IMR-90 (cell line): ENCODE measurements at regions not wholly inside any gene's neighbourhood (a gene's known extent, or its start where the extent isn't known, plus 50 kb on each side); places are given as distances from the start of the nearest gene placed in this dataset.

ENCODE experiments used
- ATAC-seq: fragments of 200-7000 bp; cut with Tn5 transposase; 2 replicates; pipeline ENCODE4 v1.9.1; 2020; ENCODE audit warnings: low read depth, mild to moderate bottlenecking, moderate library complexity
- BruUV-seq: library from RNA; stranded (reverse); fragments of 400-500 nt; replicated peaks from 2 replicates; lab custom pipeline; 2021; lab: Mats Ljungman, UMichigan
- CTCF ChIA-PET: fragments of 300-600 bp; formaldehyde crosslinking; extraction: SDS; loops from one replicate; lab custom pipeline; 2021; ENCODE audit warnings: antibody characterized with exemption; lab: Yijun Ruan, JAX
- POLR2A ChIA-PET: fragments of 300-600 bp; sonication (Branson Sonifier 250); formaldehyde crosslinking; loops from one replicate; lab custom pipeline; 2022; ENCODE audit warnings: antibody characterized with exemption; ENCODE audit not compliant: unreplicated experiment; lab: Charles Lee
- DNase-seq: peaks from one replicate; pipeline ENCODE4 v3.0.0; 2013
- H2AFZ ChIP-seq: replicated peaks from 2 replicates; pipeline ENCODE3; 2013; ENCODE audit warnings: low read length, mild to moderate bottlenecking; ENCODE audit not compliant: poor library complexity
- H2AK5ac ChIP-seq: 2 replicates; pipeline ENCODE4 v1.6.1; 2013; ENCODE audit warnings: low read depth, low read length, inconsistent platforms
- H2AK9ac ChIP-seq: replicated peaks from 2 replicates; pipeline ENCODE3; 2013; ENCODE audit warnings: mild to moderate bottlenecking, low read depth, low read length, moderate library complexity; ENCODE audit not compliant: poor library complexity
- H2BK120ac ChIP-seq: 2 replicates; pipeline ENCODE4 v1.6.1; 2013; ENCODE audit warnings: low read depth, low read length, inconsistent platforms
- H2BK15ac ChIP-seq: 3 replicates; pipeline ENCODE4 v1.6.1; 2013; ENCODE audit warnings: low read depth, low read length, inconsistent platforms
- H2BK20ac ChIP-seq: 2 replicates; pipeline ENCODE4 v1.6.1; 2013; ENCODE audit warnings: low read depth, mild to moderate bottlenecking, inconsistent platforms, low read length, moderate library complexity
- H2BK5ac ChIP-seq: 2 replicates; pipeline ENCODE4 v1.6.1; 2013; ENCODE audit warnings: mild to moderate bottlenecking, low read depth, low read length, inconsistent platforms; ENCODE audit not compliant: poor library complexity, severe bottlenecking
- H3K14ac ChIP-seq: replicated peaks from 2 replicates; pipeline ENCODE4 v1.6.1; 2013; ENCODE audit warnings: low read depth, low read length, inconsistent platforms
- H3K18ac ChIP-seq: 2 replicates; pipeline ENCODE4 v1.6.1; 2013; ENCODE audit warnings: low read depth, low read length, control low read depth
- H3K23ac ChIP-seq: 2 replicates; pipeline ENCODE4 v1.6.1; 2013; ENCODE audit warnings: low read depth, low read length, inconsistent platforms
- H3K27ac ChIP-seq: 2 replicates; pipeline ENCODE4 v1.5.1; 2013; ENCODE audit warnings: mild to moderate bottlenecking, control low read depth, low read length; ENCODE audit not compliant: insufficient read depth
- H3K27me3 ChIP-seq: 2 replicates; pipeline ENCODE4 v1.6.1; 2013; ENCODE audit warnings: low read length; ENCODE audit not compliant: control insufficient read depth, insufficient read depth
- H3K36me3 ChIP-seq: 2 replicates; pipeline ENCODE4 v1.6.1; 2013; ENCODE audit warnings: low read length, mixed read lengths; ENCODE audit not compliant: control insufficient read depth, insufficient read depth
- H3K4ac ChIP-seq: 2 replicates; pipeline ENCODE4 v1.6.1; 2013; ENCODE audit warnings: low read depth, low read length, inconsistent platforms
- H3K4me1 ChIP-seq: 2 replicates; pipeline ENCODE4 v1.6.1; 2013; ENCODE audit warnings: low read length, mixed read lengths; ENCODE audit not compliant: control insufficient read depth, insufficient read depth
- H3K4me2 ChIP-seq: 2 replicates; pipeline ENCODE4 v1.6.1; 2013; ENCODE audit warnings: low read depth, mild to moderate bottlenecking, control low read depth, low read length, moderate library complexity
- H3K4me3 ChIP-seq: 2 replicates; pipeline ENCODE4 v1.5.1; 2013; ENCODE audit warnings: low read depth, mild to moderate bottlenecking, control low read depth, low read length, moderate library complexity; ENCODE audit not compliant: insufficient read depth
- H3K56ac ChIP-seq: 2 replicates; pipeline ENCODE4 v1.6.1; 2013; ENCODE audit warnings: low read length, inconsistent platforms; ENCODE audit not compliant: insufficient read depth; ENCODE audit errors: extremely low read depth
- H3K79me1 ChIP-seq, 2 experiments: 2 replicates each; pipeline ENCODE4 v1.6.1; 2013; ENCODE audit warnings: low read length in 2 of 2, inconsistent platforms in 1 of 2, low read depth in 1 of 2
- H3K9ac ChIP-seq: 2 replicates; pipeline ENCODE4 v1.6.1; 2013; ENCODE audit warnings: low read depth, low read length, control low read depth
- H3K9me1 ChIP-seq: 2 replicates; pipeline ENCODE4 v1.6.1; 2013; ENCODE audit warnings: low read length, inconsistent platforms; ENCODE audit not compliant: insufficient read depth
- H3K9me3 ChIP-seq: 2 replicates; pipeline ENCODE4 v1.6.1; 2013; ENCODE audit warnings: low read length; ENCODE audit not compliant: control insufficient read depth, insufficient read depth
- H4K20me1 ChIP-seq: 2 replicates; pipeline ENCODE4 v1.6.1; 2013; ENCODE audit warnings: low read length, inconsistent platforms; ENCODE audit not compliant: insufficient read depth
- H4K5ac ChIP-seq: 2 replicates; pipeline ENCODE4 v1.6.1; 2013; ENCODE audit warnings: mild to moderate bottlenecking, low read depth, low read length, control low read depth
- H4K8ac ChIP-seq, 2 experiments: 2 replicates each; pipeline ENCODE4 v1.6.1; 2013; ENCODE audit warnings: low read depth in 2 of 2, low read length in 2 of 2, control low read depth in 1 of 2, inconsistent platforms in 1 of 2
- H4K91ac ChIP-seq: 2 replicates; pipeline ENCODE4 v1.6.1; 2013; ENCODE audit warnings: low read depth, low read length, inconsistent platforms; ENCODE audit not compliant: insufficient read depth
- BHLHE40 ChIP-seq: fragments of 150-350 bp; IDR thresholded peaks from 2 replicates; pipeline ENCODE4 v1.6.1; 2016; ENCODE audit warnings: mild to moderate bottlenecking, low read depth, low read length
- CEBPB ChIP-seq: IDR thresholded peaks from 2 replicates; pipeline ENCODE4 v1.6.1; 2012; ENCODE audit warnings: low read depth, low read length, improper control_type of control experiment
- CHD1 ChIP-seq: IDR thresholded peaks from 2 replicates; pipeline ENCODE4 v1.6.1; 2012; ENCODE audit warnings: low read depth, low read length, improper control_type of control experiment
- MAFK ChIP-seq: IDR thresholded peaks from 2 replicates; pipeline ENCODE4 v1.6.1; 2012; ENCODE audit warnings: low read depth, low read length, improper control_type of control experiment
- MAZ ChIP-seq: IDR thresholded peaks from 2 replicates; pipeline ENCODE4 v1.6.1; 2012; ENCODE audit warnings: low read depth, mild to moderate bottlenecking, low read length, improper control_type of control experiment, moderate library complexity, borderline replicate concordance
- MXI1 ChIP-seq: IDR thresholded peaks from 2 replicates; pipeline ENCODE4 v1.6.1; 2012; ENCODE audit warnings: low read depth, mild to moderate bottlenecking, low read length, moderate library complexity, borderline replicate concordance
- NFE2L2 ChIP-seq: fragments of 150-350 bp; IDR thresholded peaks from 2 replicates; pipeline ENCODE4 v1.6.1; 2016; ENCODE audit warnings: low read depth, mild to moderate bottlenecking, low read length
- POLR2A ChIP-seq: IDR thresholded peaks from 2 replicates; pipeline ENCODE4 v1.6.1; 2012; ENCODE audit warnings: mild to moderate bottlenecking, low read depth, low read length
- RAD21 ChIP-seq: IDR thresholded peaks from 2 replicates; pipeline ENCODE4 v1.6.1; 2012; ENCODE audit warnings: low read length, improper control_type of control experiment
- RCOR1 ChIP-seq: IDR thresholded peaks from 2 replicates; pipeline ENCODE4 v1.6.1; 2012; ENCODE audit warnings: mild to moderate bottlenecking, low read length, improper control_type of control experiment; ENCODE audit not compliant: insufficient replicate concordance
- RFX5 ChIP-seq: IDR thresholded peaks from 2 replicates; pipeline ENCODE4 v1.8.0; 2012; ENCODE audit warnings: low read depth, mild to moderate bottlenecking, low read length, moderate library complexity
- SMC3 ChIP-seq: fragments of 150-350 bp; IDR thresholded peaks from 2 replicates; pipeline ENCODE4 v1.6.1; 2016; ENCODE audit warnings: low read depth, mild to moderate bottlenecking, antibody characterized with exemption, low read length, moderate library complexity
- WGBS, 2 experiments: methylation state at CpG; one replicate each; pipeline versions ENCODE4 v1.1.5 to v1.1.7; 2013; ENCODE audit warnings: missing lambda C conversion rate in 2 of 2; ENCODE audit not compliant: insufficient read length in 1 of 2; ENCODE audit errors: extremely low coverage in 2 of 2; 5-methylcytosine and 5-hydroxymethylcytosine counted together
- dilution Hi-C: fragments of 300-500 bp; cut with HindIII; formaldehyde crosslinking; loops from one replicate; pipeline ENCODE4 v1.14.3; 2018; ENCODE audit warnings: low sequenced_read_pairs; ENCODE audit not compliant: unreplicated experiment
- in situ Hi-C: fragments of 300-500 bp; cut with MboI; formaldehyde crosslinking; loops from 3 replicates; pipeline ENCODE4 v1.14.3; 2019; ENCODE audit warnings: low sequenced_read_pairs, inconsistent platforms, mixed read lengths
- intact Hi-C: fragments of 100-400 bp; cut with micrococcal nuclease; formaldehyde crosslinking; loops from 2 replicates; pipeline ENCODE4 v1.10.0; 2022
- TF ChIP-seq, protein P1 (sequence below): fragments of 150-350 bp; IDR thresholded peaks from 2 replicates; pipeline ENCODE4 v1.6.1; 2016; ENCODE audit warnings: low read depth, mild to moderate bottlenecking, low read length, moderate library complexity, borderline replicate concordance

DNA sequence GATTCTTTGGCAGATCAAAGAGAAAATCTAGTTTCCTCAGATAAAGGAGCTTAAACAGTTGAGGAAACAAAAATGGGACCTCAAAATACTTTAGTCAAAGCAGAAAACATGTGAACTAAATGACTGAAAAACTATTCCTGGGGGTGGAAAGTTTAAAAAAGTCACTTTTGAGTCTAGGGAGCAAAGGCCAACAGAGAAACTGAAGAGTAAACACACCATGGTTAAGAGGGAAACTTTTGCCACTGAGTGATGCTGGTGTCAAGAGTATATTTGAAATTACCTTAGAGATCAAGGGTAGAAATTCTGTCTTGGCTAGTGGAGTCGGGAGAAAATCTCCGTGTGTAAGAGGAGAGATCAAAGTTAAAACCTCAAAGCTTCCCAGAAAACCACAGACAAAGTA is 501.2 kb upstream of the ADGRL4 start:
- Histone ChIP-seq H2BK20ac (no peak overlapping the region), H2BK5ac (no peak overlapping the region), H4K8ac (no peak overlapping the region), H4K5ac (no peak overlapping the region), H3K4me2 (no peak overlapping the region), H3K4ac (no peak overlapping the region), H2BK15ac (no peak overlapping the region), H3K9me3 (no peaks in the 10 kb centered on the region), H3K9ac (no peak overlapping the region), H3K18ac (no peak overlapping the region), H2AFZ (no peak overlapping the region), H3K4me1 (no peaks in the 10 kb centered on the region), H2AK9ac (no peak overlapping the region), H3K27ac (no peak overlapping the region), H3K4me3 (no peak overlapping the region), H4K20me1 (no peaks in the 10 kb centered on the region), H3K36me3 (no peaks in the 10 kb centered on the region), H3K27me3 (no peaks in the 10 kb centered on the region), H4K91ac (no peak overlapping the region), H3K23ac (no peak overlapping the region), H2BK120ac (no peak overlapping the region), H3K79me1 (no peaks in the 10 kb centered on the region), H3K14ac (no peak overlapping the region), H3K56ac (no peak overlapping the region), H2AK5ac (no peak overlapping the region), H3K9me1 (no peaks in the 10 kb centered on the region)
- ChIA-PET CTCF (no interaction called here), POLR2A (no interaction called here)
- no CpG with 5 or more reads among the region's 2 CpGs for WGBS, 2 experiments
- TF ChIP-seq RFX5 (no peak), CEBPB (no peak), SMC3 (no peak), MXI1 (no peak), BHLHE40 (no peak), RCOR1 (no peak), CHD1 (no peak), POLR2A (no peak), NFE2L2 (no peak), MAFK (no peak), RAD21 (no peak), MAZ (no peak)
- TF ChIP-seq, protein P1, sequence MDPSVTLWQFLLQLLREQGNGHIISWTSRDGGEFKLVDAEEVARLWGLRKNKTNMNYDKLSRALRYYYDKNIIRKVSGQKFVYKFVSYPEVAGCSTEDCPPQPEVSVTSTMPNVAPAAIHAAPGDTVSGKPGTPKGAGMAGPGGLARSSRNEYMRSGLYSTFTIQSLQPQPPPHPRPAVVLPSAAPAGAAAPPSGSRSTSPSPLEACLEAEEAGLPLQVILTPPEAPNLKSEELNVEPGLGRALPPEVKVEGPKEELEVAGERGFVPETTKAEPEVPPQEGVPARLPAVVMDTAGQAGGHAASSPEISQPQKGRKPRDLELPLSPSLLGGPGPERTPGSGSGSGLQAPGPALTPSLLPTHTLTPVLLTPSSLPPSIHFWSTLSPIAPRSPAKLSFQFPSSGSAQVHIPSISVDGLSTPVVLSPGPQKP = no peak
- ATAC-seq (no peak), DNase-seq (no peak)
- no TSS peak for BruUV-seq
- intact Hi-C loops = no loop called here
- in situ Hi-C loops = no loop called here
- dilution Hi-C loops = no loop called here
